OCI-LY7 (cell line): ENCODE measurements at regions not wholly inside any gene's neighbourhood (a gene's known extent, or its start where the extent isn't known, plus 50 kb on each side); places are given as distances from the start of the nearest gene placed in this dataset.

Experiments
- BruUV-seq: library from RNA; stranded (reverse); fragments of 400-500 nt; replicated peaks from 2 replicates; lab custom pipeline; 2021; lab: Mats Ljungman, UMichigan
- CTCF ChIA-PET: fragments of 300-600 bp; sonication (Branson Sonifier 250); formaldehyde crosslinking; loops from one replicate; lab custom pipeline; 2022; ENCODE audit warnings: antibody characterized with exemption; ENCODE audit not compliant: unreplicated experiment; lab: Charles Lee
- POLR2A ChIA-PET: fragments of 300-600 bp; sonication (Branson Sonifier 250); formaldehyde crosslinking; loops from one replicate; lab custom pipeline; 2022; ENCODE audit warnings: antibody characterized with exemption; lab: Charles Lee
- DNase-seq: peaks from one replicate; pipeline ENCODE4 v3.0.0-alpha.2; 2015; ENCODE audit warnings: low spot score
- H2AFZ ChIP-seq: fragments of 200-600 bp; sonication (generic), shearing (Covaris generic); 2 replicates; pipeline ENCODE4 v1.6.1; 2014; ENCODE audit warnings: mild to moderate bottlenecking, antibody characterized with exemption, low read length, moderate library complexity
- H3K27ac ChIP-seq: fragments of 200-600 bp; sonication (generic); 2 replicates; pipeline ENCODE4 v1.5.1; 2014; ENCODE audit warnings: mixed run types, low read depth, mild to moderate bottlenecking, moderate library complexity, low read length, inconsistent platforms; ENCODE audit not compliant: poor library complexity, severe bottlenecking
- H3K36me3 ChIP-seq: fragments of 200-600 bp; sonication (generic); 2 replicates; pipeline ENCODE4 v1.6.1; 2014; ENCODE audit warnings: mild to moderate bottlenecking, antibody characterized with exemption, low read length, moderate library complexity, mixed read lengths; ENCODE audit not compliant: insufficient read depth
- H3K4me1 ChIP-seq: fragments of 200-600 bp; sonication (generic); 2 replicates; pipeline ENCODE4 v1.5.1; 2014; ENCODE audit warnings: mild to moderate bottlenecking, low read length; ENCODE audit not compliant: insufficient read depth, poor library complexity, severe bottlenecking
- H3K4me2 ChIP-seq: fragments of 200-600 bp; sonication (generic); 2 replicates; pipeline ENCODE4 v1.6.1; 2014; ENCODE audit warnings: mild to moderate bottlenecking, low read length
- H3K4me3 ChIP-seq: fragments of 200-600 bp; sonication (generic); 2 replicates; pipeline ENCODE4 v1.5.1; 2014; ENCODE audit warnings: mild to moderate bottlenecking, low read depth, low read length; ENCODE audit not compliant: poor library complexity, severe bottlenecking
- H3K79me2 ChIP-seq: fragments of 200-600 bp; sonication (generic); 2 replicates; pipeline ENCODE4 v1.6.1; 2016; ENCODE audit warnings: low read depth, mild to moderate bottlenecking, low read length, moderate library complexity, mixed read lengths; ENCODE audit not compliant: insufficient read depth
- H3K9me2 ChIP-seq: fragments of 200-600 bp; sonication (generic); 2 replicates; pipeline ENCODE4 v1.6.1; 2016; ENCODE audit warnings: mild to moderate bottlenecking, low read length, mixed read lengths; ENCODE audit not compliant: insufficient read depth
- H3K9me3 ChIP-seq: fragments of 200-600 bp; sonication (generic); 2 replicates; pipeline ENCODE4 v1.6.1; 2014; ENCODE audit warnings: mild to moderate bottlenecking, mixed run types, low read length, mixed read lengths
- H4K20me1 ChIP-seq: fragments of 200-600 bp; sonication (generic); 2 replicates; pipeline ENCODE4 v1.6.1; 2014; ENCODE audit warnings: mild to moderate bottlenecking, antibody characterized with exemption, low read length, moderate library complexity, mixed read lengths; ENCODE audit not compliant: insufficient read depth
- EZH2phosphoT487 ChIP-seq: fragments of 200-600 bp; sonication (generic); IDR thresholded peaks from 2 replicates; pipeline ENCODE4 v1.6.1; 2018; ENCODE audit warnings: low read depth, borderline replicate concordance, mild to moderate bottlenecking, mixed run types, antibody characterized with exemption, low read length, moderate library complexity, mixed read lengths
- intact Hi-C: fragments of 100-400 bp; cut with micrococcal nuclease; formaldehyde crosslinking; loops from one replicate; pipeline ENCODE4 v1.10.0; 2022; ENCODE audit not compliant: unreplicated experiment
- TF ChIP-seq, protein P1 (sequence below): fragments of 200-600 bp; sonication (generic); conservative IDR thresholded peaks from 2 replicates; pipeline ENCODE4 v1.5.1; 2014; ENCODE audit warnings: mild to moderate bottlenecking, antibody characterized with exemption, low read length, moderate library complexity, mixed read lengths

- POLR2A ChIA-PET, result interaction anchor here (0.6 kb wide), 1 partner anchor 370 kb away, joined by 3 read pairs; no protein-coding TSS in a partner anchor
- intact Hi-C loops, result no loop called here
These were observed 91.5 kb downstream of the HTR1B start for GRCh38 chr6:77371748-77372147.

GRCh38 chr6:77368660-77369313 is 94.5 kb downstream of the HTR1B start:
- intact Hi-C loops, result no loop called here
- no peaks in the 10 kb centered on the region for H3K36me3 ChIP-seq
- H3K4me1 ChIP-seq, result no peaks in the 10 kb centered on the region
- no peaks in the 10 kb centered on the region for H3K9me3 ChIP-seq
- H2AFZ ChIP-seq, result no peak overlapping the region
- ChIA-PET CTCF (no interaction called here), POLR2A (no interaction called here)
- H3K9me2 ChIP-seq, result no peaks in the 10 kb centered on the region
- H3K79me2 ChIP-seq, result no peaks in the 10 kb centered on the region
- no peak overlapping the region for H3K4me2 ChIP-seq
- BruUV-seq, result no TSS peak
- H3K27ac ChIP-seq, result no peak overlapping the region
- no peaks in the 10 kb centered on the region for H4K20me1 ChIP-seq
- DNase-seq, result no peak
- TF ChIP-seq EZH2phosphoT487, result no peak
- TF ChIP-seq, protein P1, sequence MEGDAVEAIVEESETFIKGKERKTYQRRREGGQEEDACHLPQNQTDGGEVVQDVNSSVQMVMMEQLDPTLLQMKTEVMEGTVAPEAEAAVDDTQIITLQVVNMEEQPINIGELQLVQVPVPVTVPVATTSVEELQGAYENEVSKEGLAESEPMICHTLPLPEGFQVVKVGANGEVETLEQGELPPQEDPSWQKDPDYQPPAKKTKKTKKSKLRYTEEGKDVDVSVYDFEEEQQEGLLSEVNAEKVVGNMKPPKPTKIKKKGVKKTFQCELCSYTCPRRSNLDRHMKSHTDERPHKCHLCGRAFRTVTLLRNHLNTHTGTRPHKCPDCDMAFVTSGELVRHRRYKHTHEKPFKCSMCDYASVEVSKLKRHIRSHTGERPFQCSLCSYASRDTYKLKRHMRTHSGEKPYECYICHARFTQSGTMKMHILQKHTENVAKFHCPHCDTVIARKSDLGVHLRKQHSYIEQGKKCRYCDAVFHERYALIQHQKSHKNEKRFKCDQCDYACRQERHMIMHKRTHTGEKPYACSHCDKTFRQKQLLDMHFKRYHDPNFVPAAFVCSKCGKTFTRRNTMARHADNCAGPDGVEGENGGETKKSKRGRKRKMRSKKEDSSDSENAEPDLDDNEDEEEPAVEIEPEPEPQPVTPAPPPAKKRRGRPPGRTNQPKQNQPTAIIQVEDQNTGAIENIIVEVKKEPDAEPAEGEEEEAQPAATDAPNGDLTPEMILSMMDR, result no peak
- H3K4me3 ChIP-seq, result no peak overlapping the region

More at GRCh38 chr6:77371748-77372147, 91.5 kb downstream of the HTR1B start:
- Histone ChIP-seq H3K4me1 (no peaks in the 10 kb centered on the region), H3K9me3 (no peaks in the 10 kb centered on the region), H3K9me2 (no peaks in the 10 kb centered on the region), H3K4me3 (no peak overlapping the region), H3K4me2 (no peak overlapping the region), H2AFZ (peak overlapping the region; percentile 40), H4K20me1 (no peaks in the 10 kb centered on the region), H3K27ac (no peak overlapping the region), H3K36me3 (no peaks in the 10 kb centered on the region), H3K79me2 (no peaks in the 10 kb centered on the region)
- CTCF ChIA-PET, result no interaction called here
- DNase-seq, result no peak
- TF ChIP-seq, protein P1, result no peak
- TF ChIP-seq EZH2phosphoT487, result no peak
- no TSS peak for BruUV-seq

- Histone ChIP-seq H3K4me3 (no peak overlapping the region), H3K27ac (no peak overlapping the region), H4K20me1 (no peaks in the 10 kb centered on the region), H3K9me3 (no peaks in the 10 kb centered on the region), H3K36me3 (no peaks in the 10 kb centered on the region), H2AFZ (no peak overlapping the region), H3K4me2 (no peak overlapping the region), H3K9me2 (no peaks in the 10 kb centered on the region), H3K79me2 (no peaks in the 10 kb centered on the region), H3K4me1 (no peaks in the 10 kb centered on the region)
- ChIA-PET POLR2A (no interaction called here), CTCF (no interaction called here)
- TF ChIP-seq EZH2phosphoT487, result no peak
- TF ChIP-seq, protein P1, result no peak
- BruUV-seq, result no TSS peak
- intact Hi-C loops, result no loop called here
- DNase-seq, result no peak
These were observed 96.5 kb downstream of the HTR1B start for GRCh38 chr6:77366798-77367197.
